ENCODE measurements at regions not wholly inside any gene's neighbourhood (a gene's known extent, or its start where the extent isn't known, plus 50 kb on each side); places are given as distances from the start of the nearest gene placed in this dataset.

DNA sequence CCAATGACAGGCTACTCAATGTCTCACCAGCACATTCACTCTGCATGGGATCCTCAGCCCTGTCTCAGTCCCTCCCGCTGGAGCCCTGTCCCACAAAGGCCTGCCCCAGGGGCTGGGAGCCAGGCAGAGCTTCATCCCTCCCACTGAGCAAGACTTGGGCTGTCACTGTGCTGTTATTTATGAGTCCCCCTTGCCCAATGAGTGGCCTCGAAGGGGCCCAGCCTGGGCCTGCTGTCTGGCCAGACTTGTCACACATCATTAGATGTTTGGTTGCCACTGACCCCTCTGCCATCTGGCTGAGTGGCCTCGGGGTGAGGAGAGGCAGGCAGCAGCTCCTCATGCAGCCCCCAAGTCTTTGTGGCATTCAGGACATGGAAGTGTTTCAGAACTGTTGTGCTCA is 330.6 kb upstream of the SKOR2 start:
- TF ChIP-seq, protein P1, sequence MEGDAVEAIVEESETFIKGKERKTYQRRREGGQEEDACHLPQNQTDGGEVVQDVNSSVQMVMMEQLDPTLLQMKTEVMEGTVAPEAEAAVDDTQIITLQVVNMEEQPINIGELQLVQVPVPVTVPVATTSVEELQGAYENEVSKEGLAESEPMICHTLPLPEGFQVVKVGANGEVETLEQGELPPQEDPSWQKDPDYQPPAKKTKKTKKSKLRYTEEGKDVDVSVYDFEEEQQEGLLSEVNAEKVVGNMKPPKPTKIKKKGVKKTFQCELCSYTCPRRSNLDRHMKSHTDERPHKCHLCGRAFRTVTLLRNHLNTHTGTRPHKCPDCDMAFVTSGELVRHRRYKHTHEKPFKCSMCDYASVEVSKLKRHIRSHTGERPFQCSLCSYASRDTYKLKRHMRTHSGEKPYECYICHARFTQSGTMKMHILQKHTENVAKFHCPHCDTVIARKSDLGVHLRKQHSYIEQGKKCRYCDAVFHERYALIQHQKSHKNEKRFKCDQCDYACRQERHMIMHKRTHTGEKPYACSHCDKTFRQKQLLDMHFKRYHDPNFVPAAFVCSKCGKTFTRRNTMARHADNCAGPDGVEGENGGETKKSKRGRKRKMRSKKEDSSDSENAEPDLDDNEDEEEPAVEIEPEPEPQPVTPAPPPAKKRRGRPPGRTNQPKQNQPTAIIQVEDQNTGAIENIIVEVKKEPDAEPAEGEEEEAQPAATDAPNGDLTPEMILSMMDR (IDR thresholded peaks at IDR 0.05) = no peak
- no peak for TF ChIP-seq POLR2A (IDR thresholded peaks at IDR 0.05)

Measured in tibial nerve (tissue), 3 donors.